ENCODE measurements at regions not wholly inside any gene's neighbourhood (a gene's known extent, or its start where the extent isn't known, plus 50 kb on each side); places are given as distances from the start of the nearest gene placed in this dataset.

GRCh38 chr7:66869660-66870450 is 51.2 kb upstream of the TMEM248 start (continued):
- TF ChIP-seq, protein P1, sequence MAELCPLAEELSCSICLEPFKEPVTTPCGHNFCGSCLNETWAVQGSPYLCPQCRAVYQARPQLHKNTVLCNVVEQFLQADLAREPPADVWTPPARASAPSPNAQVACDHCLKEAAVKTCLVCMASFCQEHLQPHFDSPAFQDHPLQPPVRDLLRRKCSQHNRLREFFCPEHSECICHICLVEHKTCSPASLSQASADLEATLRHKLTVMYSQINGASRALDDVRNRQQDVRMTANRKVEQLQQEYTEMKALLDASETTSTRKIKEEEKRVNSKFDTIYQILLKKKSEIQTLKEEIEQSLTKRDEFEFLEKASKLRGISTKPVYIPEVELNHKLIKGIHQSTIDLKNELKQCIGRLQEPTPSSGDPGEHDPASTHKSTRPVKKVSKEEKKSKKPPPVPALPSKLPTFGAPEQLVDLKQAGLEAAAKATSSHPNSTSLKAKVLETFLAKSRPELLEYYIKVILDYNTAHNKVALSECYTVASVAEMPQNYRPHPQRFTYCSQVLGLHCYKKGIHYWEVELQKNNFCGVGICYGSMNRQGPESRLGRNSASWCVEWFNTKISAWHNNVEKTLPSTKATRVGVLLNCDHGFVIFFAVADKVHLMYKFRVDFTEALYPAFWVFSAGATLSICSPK (IDR thresholded peaks at IDR 0.05; ENCODE audit: borderline replicate concordance), result no peak
- no peak for TF ChIP-seq NR3C1 (CRISPR knock-in tag; IDR thresholded peaks at IDR 0.05)
- peak; percentile 98 for TF ChIP-seq GATA2 (CRISPR knock-in tag; IDR thresholded peaks at IDR 0.05)
- no peak for TF ChIP-seq RERE (CRISPR knock-in tag; IDR thresholded peaks at IDR 0.05; ENCODE audit: borderline replicate concordance)
- TF ChIP-seq U2AF2 (optimal IDR thresholded peaks at IDR 0.05; ENCODE audit: low read depth, low read length), result no peak
- TF ChIP-seq SIN3A (IDR thresholded peaks at IDR 0.05; ENCODE audit: borderline replicate concordance in 2 of 2, control insufficient read depth in 1 of 2, low read depth in 2 of 2, low read length in 2 of 2), result no peak
- TF ChIP-seq ZFP91 (CRISPR knock-in tag; IDR thresholded peaks at IDR 0.05), result no peak
- TF ChIP-seq ATF1 (CRISPR knock-in tag; IDR thresholded peaks at IDR 0.05), result no peak
- peak; percentile 70 for TF ChIP-seq ATF1 (tag; IDR thresholded peaks at IDR 0.05)
- TF ChIP-seq ZNF785 (CRISPR knock-in tag; IDR thresholded peaks at IDR 0.05), result no peak
- TF ChIP-seq NFXL1 (CRISPR knock-in tag; IDR thresholded peaks at IDR 0.05), result no peak
- TF ChIP-seq, protein P2, sequence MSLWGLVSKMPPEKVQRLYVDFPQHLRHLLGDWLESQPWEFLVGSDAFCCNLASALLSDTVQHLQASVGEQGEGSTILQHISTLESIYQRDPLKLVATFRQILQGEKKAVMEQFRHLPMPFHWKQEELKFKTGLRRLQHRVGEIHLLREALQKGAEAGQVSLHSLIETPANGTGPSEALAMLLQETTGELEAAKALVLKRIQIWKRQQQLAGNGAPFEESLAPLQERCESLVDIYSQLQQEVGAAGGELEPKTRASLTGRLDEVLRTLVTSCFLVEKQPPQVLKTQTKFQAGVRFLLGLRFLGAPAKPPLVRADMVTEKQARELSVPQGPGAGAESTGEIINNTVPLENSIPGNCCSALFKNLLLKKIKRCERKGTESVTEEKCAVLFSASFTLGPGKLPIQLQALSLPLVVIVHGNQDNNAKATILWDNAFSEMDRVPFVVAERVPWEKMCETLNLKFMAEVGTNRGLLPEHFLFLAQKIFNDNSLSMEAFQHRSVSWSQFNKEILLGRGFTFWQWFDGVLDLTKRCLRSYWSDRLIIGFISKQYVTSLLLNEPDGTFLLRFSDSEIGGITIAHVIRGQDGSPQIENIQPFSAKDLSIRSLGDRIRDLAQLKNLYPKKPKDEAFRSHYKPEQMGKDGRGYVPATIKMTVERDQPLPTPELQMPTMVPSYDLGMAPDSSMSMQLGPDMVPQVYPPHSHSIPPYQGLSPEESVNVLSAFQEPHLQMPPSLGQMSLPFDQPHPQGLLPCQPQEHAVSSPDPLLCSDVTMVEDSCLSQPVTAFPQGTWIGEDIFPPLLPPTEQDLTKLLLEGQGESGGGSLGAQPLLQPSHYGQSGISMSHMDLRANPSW (CRISPR knock-in tag; IDR thresholded peaks at IDR 0.05), result no peak
- peak; percentile 96 for TF ChIP-seq TCF3 (CRISPR knock-in tag; IDR thresholded peaks at IDR 0.05)
- TF ChIP-seq ERF (CRISPR knock-in tag; IDR thresholded peaks at IDR 0.05), result no peak
- TF ChIP-seq RB1 (IDR thresholded peaks at IDR 0.05; ENCODE audit: low read depth), result no peak
- no peak for TF ChIP-seq HNRNPH1 (optimal IDR thresholded peaks at IDR 0.05; ENCODE audit: low read depth, low read length)
- TF ChIP-seq ZNF175 (CRISPR knock-in tag; IDR thresholded peaks at IDR 0.05; ENCODE audit: low read depth), result no peak; the same call in 1 of the 2 replicates

Measured in K562 (cell line).